BLaER1 treated with 17β-estradiol and CSF1 and Interleukin-3, amounts not matched to agents 10 nM and 100 nM (cell line): ENCODE measurements at regions not wholly inside any gene's neighbourhood (a gene's known extent, or its start where the extent isn't known, plus 50 kb on each side); places are given as distances from the start of the nearest gene placed in this dataset.
"Not testable (repeated sequence)": the region's sequence is repeated elsewhere in the genome, so short reads cannot be mapped to it uniquely, and the experiment has no call there.

Experiments used
- H3K27ac ChIP-seq, 11 experiments: shearing (Covaris generic); formaldehyde crosslinking; 2 replicates each; pipeline ENCODE4 v1.8.1; 2022
- H3K27me3 ChIP-seq, 11 experiments: shearing (Covaris generic); formaldehyde crosslinking; 2 replicates each; pipeline ENCODE4 v1.8.1; 2022
- H3K36me3 ChIP-seq, 11 experiments: shearing (Covaris generic); formaldehyde crosslinking; 2 replicates each; pipeline ENCODE4 v1.8.1; 2022
- H3K4me1 ChIP-seq, 10 experiments: shearing (Covaris generic); formaldehyde crosslinking; 2 replicates each; pipeline ENCODE4 v1.8.1; 2022
- H3K4me2 ChIP-seq, 11 experiments: shearing (Covaris generic); formaldehyde crosslinking; 2 replicates each; pipeline ENCODE4 v1.8.1; 2022
- H3K4me3 ChIP-seq, 10 experiments: shearing (Covaris generic); formaldehyde crosslinking; 2 replicates each; pipeline ENCODE4 v1.8.1; 2022
- H3K9ac ChIP-seq, 11 experiments: shearing (Covaris generic); formaldehyde crosslinking; 2 replicates each; pipeline ENCODE4 v1.8.1; 2022
- H3K9me3 ChIP-seq, 11 experiments: shearing (Covaris generic); formaldehyde crosslinking; replicated peaks in 1 of 11; 2 replicates each; pipeline ENCODE4 v1.8.1; 2022
- H4K20me1 ChIP-seq, 11 experiments: shearing (Covaris generic); formaldehyde crosslinking; 2 replicates each; pipeline ENCODE4 v1.8.1; 2022
- Cebpa-rat ChIP-seq, 11 experiments: shearing (Covaris generic); IDR thresholded peaks; 2 replicates each; pipeline ENCODE4 v1.8.1; 2022

DNA sequence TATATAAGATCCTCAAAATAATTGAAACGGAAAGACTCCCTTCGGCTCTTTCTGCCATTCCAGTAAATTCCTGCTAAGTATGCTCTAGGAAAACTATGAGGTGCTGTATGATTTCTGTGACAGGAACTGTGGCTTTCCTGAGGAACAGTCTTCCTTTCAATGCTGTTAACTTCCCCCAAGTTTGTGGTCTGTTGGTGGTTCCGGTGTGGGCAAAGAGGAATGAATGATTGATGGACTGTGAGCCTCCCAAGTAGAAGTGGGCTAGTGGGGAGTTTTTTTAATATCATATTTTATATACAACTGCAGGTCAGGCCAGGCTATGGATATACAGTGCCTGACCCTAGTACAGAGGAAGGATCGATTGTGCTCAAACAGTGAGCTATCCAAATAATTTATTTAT, 560.7 kb upstream of the RBFOX1 start:
- Histone ChIP-seq H3K27me3 (peaks cover 0 to 7% (median 0%) of the 10 kb centered on the region in 11 experiments; a peak in 3 of 22 replicates), H3K4me2 (peak overlapping the region; percentile 43 to 77 (median 73)), H3K27ac (no peak overlapping the region), H4K20me1 (0 out of 22 replicates have a peak, but pooled peaks cover 0 to 5% (median 0%) of the 10 kb centered on the region in 11 experiments), H3K9ac (no peak overlapping the region), H3K4me3 (no peak overlapping the region), H3K4me1 (peaks cover 18 to 28% (median 24%) of the 10 kb centered on the region in 10 experiments), H3K36me3 (no peaks in the 10 kb centered on the region), H3K9me3 (peaks cover 0 to 8% (median 0%) of the 10 kb centered on the region in 11 experiments; a peak in 2 of 22 replicates)
- no peak for TF ChIP-seq Cebpa-rat (IDR thresholded peaks at IDR 0.05)

DNA sequence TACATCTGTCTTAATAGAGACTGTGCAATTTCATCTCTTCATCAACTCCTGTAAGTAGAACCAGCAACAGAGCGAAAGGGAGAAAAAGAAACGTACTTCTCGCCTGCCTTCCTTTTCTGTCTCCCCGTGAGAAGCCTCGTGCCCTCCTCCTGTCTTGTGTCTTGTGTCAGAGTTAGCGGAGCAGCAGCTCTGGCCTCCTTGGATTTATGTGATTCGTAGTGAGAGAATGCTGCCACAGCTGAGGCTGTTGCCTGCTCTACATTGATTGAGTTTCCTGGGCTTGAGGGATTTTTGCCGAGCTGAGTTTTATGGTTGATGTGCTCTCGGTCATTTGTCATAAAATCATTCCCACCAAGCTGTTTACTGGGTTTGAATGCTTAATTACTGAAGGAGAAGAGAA, 579.1 kb upstream of the RBFOX1 start:
- Histone ChIP-seq H3K9me3 (no peaks in the 10 kb centered on the region), H3K9ac (no peak overlapping the region), H3K27me3 (no peaks in the 10 kb centered on the region), H4K20me1 (no peaks in the 10 kb centered on the region), H3K4me1 (peaks cover 0 to 37% (median 20%) of the 10 kb centered on the region in 10 experiments; a peak in 12 of 20 replicates), H3K4me2 (no peak overlapping the region), H3K27ac (no peak overlapping the region), H3K36me3 (no peaks in the 10 kb centered on the region), H3K4me3 (no peak overlapping the region)
- no peak for TF ChIP-seq Cebpa-rat (IDR thresholded peaks at IDR 0.05)

DNA sequence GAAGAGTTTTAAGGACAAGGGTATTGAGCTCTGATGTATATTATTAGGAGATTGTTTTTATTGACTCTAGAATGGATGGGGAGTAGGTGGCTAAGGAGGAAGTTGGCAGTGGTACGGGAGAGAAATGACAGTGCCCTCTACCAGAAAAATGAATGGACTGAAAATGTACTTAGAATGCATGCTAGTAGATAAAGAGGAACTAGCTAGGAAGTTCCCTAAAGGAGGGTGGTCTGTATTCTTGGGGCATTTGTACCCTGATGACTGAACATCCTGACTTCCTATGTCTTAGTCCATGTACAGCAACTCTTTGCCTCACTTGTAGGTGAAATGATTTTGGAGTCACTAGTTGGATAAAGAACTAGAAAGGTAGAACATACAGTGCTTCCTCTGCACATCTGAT, 581.5 kb upstream of the RBFOX1 start:
- no peak for TF ChIP-seq Cebpa-rat (IDR thresholded peaks at IDR 0.05)
- Histone ChIP-seq H3K9me3 (no peaks in the 10 kb centered on the region), H3K27ac (peak overlapping the region in 4 of 11 experiments; percentile 2 to 65 (median 46); a peak in 1 of 22 replicates), H3K36me3 (no peaks in the 10 kb centered on the region), H3K9ac (no peak overlapping the region; a peak in 1 of 22 replicates), H3K4me3 (no peak overlapping the region), H3K4me1 (peaks cover 0 to 37% (median 20%) of the 10 kb centered on the region in 10 experiments; a peak in 12 of 20 replicates), H3K27me3 (no peaks in the 10 kb centered on the region), H3K4me2 (peak overlapping the region in 5 of 11 experiments; percentile 62 to 80 (median 69); a peak in 9 of 22 replicates), H4K20me1 (no peaks in the 10 kb centered on the region)

GRCh38 chr16:6749698-6750097, 582.9 kb upstream of the RBFOX1 start:
- peak overlapping the region in 8 of 11 experiments; percentile 22 to 80 (median 62); a peak in 15 of 22 replicates for H3K4me2 ChIP-seq
- peak overlapping the region in 3 of 10 experiments; percentile 1 to 30 (median 26); a peak in 3 of 20 replicates for H3K4me3 ChIP-seq
- no peak for TF ChIP-seq Cebpa-rat (IDR thresholded peaks at IDR 0.05)
- peak overlapping the region in 5 of 11 experiments; percentile 5 to 43 (median 14); a peak in 7 of 22 replicates for H3K9ac ChIP-seq
- H4K20me1 ChIP-seq = no peaks in the 10 kb centered on the region
- H3K27me3 ChIP-seq = no peaks in the 10 kb centered on the region
- H3K9me3 ChIP-seq = peaks cover 0 to 10% (median 3%) of the 10 kb centered on the region in 11 experiments; a peak in 9 of 22 replicates
- no peaks in the 10 kb centered on the region for H3K36me3 ChIP-seq
- H3K4me1 ChIP-seq = peaks cover 0 to 37% (median 20%) of the 10 kb centered on the region in 10 experiments; a peak in 12 of 20 replicates
- peak overlapping the region in 9 of 11 experiments; percentile 26 to 65 (median 45); a peak in 15 of 22 replicates for H3K27ac ChIP-seq

DNA sequence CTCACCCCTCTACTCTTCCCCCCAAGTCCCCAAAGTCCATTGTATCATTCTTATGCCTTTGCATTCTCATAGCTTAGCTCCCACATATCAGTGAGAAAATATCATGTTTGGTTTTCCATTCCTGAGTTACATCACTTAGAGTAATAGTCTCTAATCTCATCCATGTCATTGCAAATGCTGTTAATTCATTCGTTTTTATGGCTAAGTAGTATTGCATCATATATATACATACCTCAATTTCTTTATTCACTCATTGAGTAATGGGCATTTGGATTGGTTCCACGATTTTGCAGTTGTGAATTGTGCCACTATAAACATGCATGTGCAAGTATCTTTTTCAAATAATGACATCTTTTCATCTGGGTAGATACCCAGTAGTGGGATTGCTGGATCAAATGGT, 596.3 kb upstream of the RBFOX1 start:
- 0 out of 22 replicates have a peak, but pooled peaks of 1 of the 11 experiments have one; percentile 24 for TF ChIP-seq Cebpa-rat (IDR thresholded peaks at IDR 0.05)
- H3K4me1 ChIP-seq, H3K9ac ChIP-seq, H3K4me3 ChIP-seq, H3K36me3 ChIP-seq, H3K27me3 ChIP-seq, H4K20me1 ChIP-seq, H3K4me2 ChIP-seq, H3K27ac ChIP-seq: not testable (repeated sequence)
- peaks cover 0 to 11% (median 0%) of the 10 kb centered on the region in 11 experiments; a peak in 7 of 22 replicates for H3K9me3 ChIP-seq

- H3K9ac ChIP-seq = no peak overlapping the region
Observed at GRCh38 chr16:6735631-6736030, 597.0 kb upstream of the RBFOX1 start.

GRCh38 chr16:6732166-6732565, 600.5 kb upstream of the RBFOX1 start:
- Histone ChIP-seq H3K27me3 (no peaks in the 10 kb centered on the region), H3K27ac (no peak overlapping the region), H3K4me2 (no peak overlapping the region), H4K20me1 (no peaks in the 10 kb centered on the region), H3K36me3 (no peaks in the 10 kb centered on the region), H3K9me3 (no peaks in the 10 kb centered on the region), H3K4me1 (peaks cover 0 to 6% (median 0%) of the 10 kb centered on the region in 10 experiments; a peak in 2 of 20 replicates), H3K9ac (no peak overlapping the region), H3K4me3 (no peak overlapping the region)
- no peak for TF ChIP-seq Cebpa-rat (IDR thresholded peaks at IDR 0.05)

More at GRCh38 chr16:6735631-6736030, 597.0 kb upstream of the RBFOX1 start:
- TF ChIP-seq Cebpa-rat (IDR thresholded peaks at IDR 0.05) = no peak
- Histone ChIP-seq H3K4me3 (no peak overlapping the region), H3K27ac (no peak overlapping the region), H3K4me2 (peak overlapping the region in 4 of 11 experiments; percentile 2 to 25 (median 16); a peak in 5 of 22 replicates), H4K20me1 (no peaks in the 10 kb centered on the region), H3K36me3 (no peaks in the 10 kb centered on the region), H3K9me3 (peaks cover 0 to 11% (median 0%) of the 10 kb centered on the region in 11 experiments; a peak in 7 of 22 replicates), H3K4me1 (peaks cover 0 to 6% (median 0%) of the 10 kb centered on the region in 10 experiments; a peak in 2 of 20 replicates), H3K27me3 (no peaks in the 10 kb centered on the region)

DNA sequence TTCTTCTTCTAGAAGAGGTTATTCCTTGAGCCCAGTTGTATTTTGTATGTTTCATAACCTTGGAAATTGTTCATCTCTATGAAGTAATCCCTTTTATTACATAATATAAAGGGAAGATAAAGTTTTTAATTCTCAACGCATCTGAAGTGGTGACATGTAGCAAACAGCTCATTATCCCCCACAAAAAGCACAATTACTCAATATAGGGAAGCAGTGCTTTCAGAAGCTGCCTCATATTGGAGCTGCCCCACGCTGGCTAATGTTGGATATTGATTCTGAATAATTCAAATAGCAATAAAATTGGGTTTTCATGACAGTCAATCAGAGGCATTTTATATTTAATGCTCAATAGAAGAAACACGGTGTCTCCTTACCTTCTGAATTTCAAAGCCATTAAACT, 604.3 kb upstream of the RBFOX1 start:
- Histone ChIP-seq H3K27me3 (no peaks in the 10 kb centered on the region), H4K20me1 (no peaks in the 10 kb centered on the region), H3K4me2 (no peak overlapping the region), H3K4me3 (no peak overlapping the region), H3K4me1 (peaks cover 0 to 9% (median 0%) of the 10 kb centered on the region in 10 experiments; a peak in 5 of 20 replicates), H3K36me3 (no peaks in the 10 kb centered on the region), H3K9ac (no peak overlapping the region), H3K9me3 (no peaks in the 10 kb centered on the region), H3K27ac (no peak overlapping the region)
- no peak for TF ChIP-seq Cebpa-rat (IDR thresholded peaks at IDR 0.05)

GRCh38 chr16:6726621-6727020, 606.0 kb upstream of the RBFOX1 start:
- Histone ChIP-seq H3K27me3 (no peaks in the 10 kb centered on the region), H4K20me1 (no peaks in the 10 kb centered on the region; a peak in 1 of 22 replicates), H3K9ac (no peak overlapping the region), H3K36me3 (no peaks in the 10 kb centered on the region), H3K4me3 (no peak overlapping the region), H3K4me2 (peak overlapping the region in 2 of 11 experiments; percentile 56 to 79; a peak in 5 of 22 replicates), H3K27ac (no peak overlapping the region), H3K9me3 (no peaks in the 10 kb centered on the region), H3K4me1 (peaks cover 0 to 9% (median 0%) of the 10 kb centered on the region in 10 experiments; a peak in 5 of 20 replicates)
- TF ChIP-seq Cebpa-rat (IDR thresholded peaks at IDR 0.05) = no peak
